Astrocyte of the spinal cord (primary cell): ENCODE measurements at regions not wholly inside any gene's neighbourhood (a gene's known extent, or its start where the extent isn't known, plus 50 kb on each side); places are given as distances from the start of the nearest gene placed in this dataset.
"Not testable (repeated sequence)": the region's sequence is repeated elsewhere in the genome, so short reads cannot be mapped to it uniquely, and the experiment has no call there.

Experiments used
- DNase-seq: peaks from one replicate; pipeline ENCODE4 v3.0.0; 2011; ENCODE audit warnings: low read depth, low spot score
- H3K4me3 ChIP-seq: 2 replicates; pipeline ENCODE4 v1.5.1; 2011; ENCODE audit warnings: low read depth, mild to moderate bottlenecking, low read length, moderate library complexity
- CTCF ChIP-seq: IDR thresholded peaks from 2 replicates; pipeline ENCODE4 v1.5.1; 2012; ENCODE audit warnings: low read depth, mild to moderate bottlenecking, low read length, inconsistent platforms
- in situ Hi-C: cut with HindIII; loops from 2 replicates; pipeline ENCODE4 v1.10.0; 2017; ENCODE audit warnings: low sequenced_read_pairs

GRCh38 chr2:234881413-234882241 is 70.2 kb upstream of the SH3BP4 start:
- in situ Hi-C loops, result no loop called here
- peak; percentile 80 for TF ChIP-seq CTCF
- DNase-seq, result peak; percentile 92
- no peak overlapping the region for H3K4me3 ChIP-seq

- in situ Hi-C loops, result no loop called here
- TF ChIP-seq CTCF, result no peak
- no peak overlapping the region for H3K4me3 ChIP-seq
- peak; percentile 93 for DNase-seq
Observed at GRCh38 chr2:234880551-234881211, 71.1 kb upstream of the SH3BP4 start.

- no peak for TF ChIP-seq CTCF
- H3K4me3 ChIP-seq, result no peak overlapping the region
- in situ Hi-C loops, result no loop called here
- DNase-seq, result peak; percentile 88
Observed at GRCh38 chr2:234879671-234880455, 72.0 kb upstream of the SH3BP4 start.

- in situ Hi-C loops, DNase-seq, H3K4me3 ChIP-seq: not testable (repeated sequence)
Observed at GRCh38 chr2:234876621-234877020, 75.2 kb upstream of the SH3BP4 start.

- no peak for TF ChIP-seq CTCF
- no peak overlapping the region for H3K4me3 ChIP-seq
- in situ Hi-C loops, result no loop called here
- no peak for DNase-seq
Observed at GRCh38 chr2:234874347-234875046, 77.3 kb upstream of the SH3BP4 start.

- in situ Hi-C loops, result no loop called here
- DNase-seq, result peak; percentile 61
- no peak overlapping the region for H3K4me3 ChIP-seq
- no peak for TF ChIP-seq CTCF
Observed at GRCh38 chr2:234873828-234874173, 78.0 kb upstream of the SH3BP4 start.
